ENCODE measurements at regions not wholly inside any gene's neighbourhood (a gene's known extent, or its start where the extent isn't known, plus 50 kb on each side); places are given as distances from the start of the nearest gene placed in this dataset.

GRCh38 chr7:25512061-25512687 is 283.9 kb upstream of the NPVF start:
- TF ChIP-seq YY1 (IDR thresholded peaks at IDR 0.05; ENCODE audit: insufficient read depth, insufficient read length), result no peak
- no peak for TF ChIP-seq SUZ12 (IDR thresholded peaks at IDR 0.05; ENCODE audit: extremely low read depth, insufficient read depth, insufficient read length)
- TF ChIP-seq ZNF274 (IDR thresholded peaks at IDR 0.05; ENCODE audit: low read depth, low read length), result no peak

Measured in NT2/D1 (cell line).